ENCODE measurements at regions not wholly inside any gene's neighbourhood (a gene's known extent, or its start where the extent isn't known, plus 50 kb on each side); places are given as distances from the start of the nearest gene placed in this dataset.

DNA sequence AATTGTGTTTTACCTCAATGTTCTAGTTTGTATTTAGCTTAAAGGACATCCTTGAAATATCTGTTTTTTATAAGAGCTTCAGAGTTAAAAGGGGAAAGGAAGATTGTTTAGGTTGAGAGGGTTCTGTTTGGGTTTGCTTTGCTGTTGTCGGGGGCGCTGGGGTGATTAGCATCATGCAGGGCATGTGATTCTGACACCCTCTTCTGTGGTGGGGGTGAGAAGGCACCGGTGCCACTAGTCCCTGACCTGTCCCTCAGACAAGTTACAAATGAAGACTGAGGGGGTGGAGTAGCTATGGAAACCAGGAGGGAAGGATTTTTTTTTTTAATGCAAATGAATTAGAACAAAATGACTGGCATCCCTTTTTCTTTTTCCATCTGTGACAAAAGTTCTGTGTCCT, 291.3 kb downstream of the RPAP3 start:
- Histone ChIP-seq H3K9me2 (replicated peaks; ENCODE audit: insufficient read depth) (no peaks in the 10 kb centered on the region), H3K4me2 (no peak overlapping the region), H3K27me3 (no peaks in the 10 kb centered on the region), H2AFZ (no peak overlapping the region), H3K27ac (peak overlapping the region; percentile 77), H3K36me3 (replicated peaks; ENCODE audit: insufficient read depth, low read depth) (no peaks in the 10 kb centered on the region), H3K4me3 (no peak overlapping the region), H3K79me2 (no peaks in the 10 kb centered on the region), H3K9me3 (ENCODE audit: low read depth) (no peaks in the 10 kb centered on the region), H3K4me1 (ENCODE audit: insufficient read depth) (peaks cover 14% of the 10 kb centered on the region), H4K20me1 (ENCODE audit: insufficient read depth, poor library complexity, severe bottlenecking) (no peaks in the 10 kb centered on the region)
- TF ChIP-seq EZH2 (IDR thresholded peaks at IDR 0.05; ENCODE audit: borderline replicate concordance) (no peak), EZH2phosphoT487 (IDR thresholded peaks at IDR 0.05; ENCODE audit: low read depth, severe bottlenecking, unreplicated experiment) (no peak)
- TF ChIP-seq, protein P1, sequence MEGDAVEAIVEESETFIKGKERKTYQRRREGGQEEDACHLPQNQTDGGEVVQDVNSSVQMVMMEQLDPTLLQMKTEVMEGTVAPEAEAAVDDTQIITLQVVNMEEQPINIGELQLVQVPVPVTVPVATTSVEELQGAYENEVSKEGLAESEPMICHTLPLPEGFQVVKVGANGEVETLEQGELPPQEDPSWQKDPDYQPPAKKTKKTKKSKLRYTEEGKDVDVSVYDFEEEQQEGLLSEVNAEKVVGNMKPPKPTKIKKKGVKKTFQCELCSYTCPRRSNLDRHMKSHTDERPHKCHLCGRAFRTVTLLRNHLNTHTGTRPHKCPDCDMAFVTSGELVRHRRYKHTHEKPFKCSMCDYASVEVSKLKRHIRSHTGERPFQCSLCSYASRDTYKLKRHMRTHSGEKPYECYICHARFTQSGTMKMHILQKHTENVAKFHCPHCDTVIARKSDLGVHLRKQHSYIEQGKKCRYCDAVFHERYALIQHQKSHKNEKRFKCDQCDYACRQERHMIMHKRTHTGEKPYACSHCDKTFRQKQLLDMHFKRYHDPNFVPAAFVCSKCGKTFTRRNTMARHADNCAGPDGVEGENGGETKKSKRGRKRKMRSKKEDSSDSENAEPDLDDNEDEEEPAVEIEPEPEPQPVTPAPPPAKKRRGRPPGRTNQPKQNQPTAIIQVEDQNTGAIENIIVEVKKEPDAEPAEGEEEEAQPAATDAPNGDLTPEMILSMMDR (IDR thresholded peaks at IDR 0.05; ENCODE audit: poor library complexity) = no peak
- DNase-seq (ENCODE audit: low spot score) = no peak
- 74% methylated on average over 3 of the region's 3 CpGs for WGBS (ENCODE audit: low lambda C conversion rate, missing lambda C conversion rate)

DNA sequence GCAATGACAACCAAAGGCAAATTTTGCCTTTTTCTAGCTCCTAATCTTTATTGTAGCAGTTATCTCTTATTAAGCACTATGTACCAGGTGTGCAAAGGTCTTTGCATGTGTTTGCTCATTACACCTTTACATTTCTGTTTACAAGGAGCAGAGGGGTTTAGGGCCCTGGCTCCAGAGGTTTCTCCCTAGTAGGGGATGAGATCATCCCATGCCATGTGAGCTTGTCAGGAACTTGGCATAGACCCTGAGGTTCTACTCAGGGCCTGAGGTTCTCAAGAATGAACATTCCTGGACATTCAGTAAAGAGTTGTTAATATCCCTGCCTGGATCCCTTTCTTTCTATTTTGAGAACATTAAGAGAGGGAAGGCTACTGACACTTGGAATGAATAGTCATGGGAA, 292.0 kb downstream of the RPAP3 start:
- Histone ChIP-seq H3K79me2 (no peaks in the 10 kb centered on the region), H3K4me2 (peak overlapping the region; percentile 29), H3K4me1 (ENCODE audit: insufficient read depth) (peaks cover 14% of the 10 kb centered on the region), H3K27ac (peak overlapping the region; percentile 77), H3K27me3 (no peaks in the 10 kb centered on the region), H3K9me2 (replicated peaks; ENCODE audit: insufficient read depth) (no peaks in the 10 kb centered on the region), H4K20me1 (ENCODE audit: insufficient read depth, poor library complexity, severe bottlenecking) (no peaks in the 10 kb centered on the region), H3K4me3 (no peak overlapping the region), H3K36me3 (replicated peaks; ENCODE audit: insufficient read depth, low read depth) (no peaks in the 10 kb centered on the region), H2AFZ (no peak overlapping the region), H3K9me3 (ENCODE audit: low read depth) (no peaks in the 10 kb centered on the region)
- TF ChIP-seq EZH2 (IDR thresholded peaks at IDR 0.05; ENCODE audit: borderline replicate concordance) = no peak
- no peak for TF ChIP-seq EZH2phosphoT487 (IDR thresholded peaks at IDR 0.05; ENCODE audit: low read depth, severe bottlenecking, unreplicated experiment)
- TF ChIP-seq, protein P1 (IDR thresholded peaks at IDR 0.05; ENCODE audit: poor library complexity) = no peak
- DNase-seq (ENCODE audit: low spot score) = peak; percentile 66

DNA sequence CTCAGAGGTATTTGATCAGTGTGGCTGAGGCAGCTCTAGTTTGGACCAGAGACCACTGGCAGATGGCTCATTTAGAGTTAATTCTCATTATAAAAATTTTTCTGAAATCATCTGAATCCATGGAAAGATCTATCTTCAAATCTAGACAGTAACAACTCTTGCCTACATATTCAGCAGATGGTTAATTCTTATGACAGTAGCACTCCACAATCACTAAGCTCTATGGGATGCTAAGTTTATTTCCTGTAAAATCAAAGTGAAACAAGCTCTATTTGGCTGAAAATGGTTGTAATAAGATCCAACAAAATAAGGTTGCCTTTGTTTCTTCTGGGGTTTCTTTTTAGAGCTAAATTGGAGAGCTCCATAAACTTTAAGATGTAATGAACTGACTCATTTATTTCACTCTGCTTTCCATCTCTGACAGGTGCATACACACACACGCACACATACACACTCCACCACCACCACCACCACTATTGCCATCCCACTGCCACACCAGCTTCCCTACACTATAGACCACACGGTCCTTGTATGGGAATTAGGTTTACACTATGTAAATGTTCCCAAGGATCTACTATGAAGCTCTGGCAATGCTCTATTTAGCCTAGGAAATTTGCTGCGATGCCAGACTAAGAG, 293.1 kb downstream of the RPAP3 start:
- DNase-seq (ENCODE audit: low spot score) = no peak
- no peaks in the 10 kb centered on the region for H4K20me1 ChIP-seq (ENCODE audit: insufficient read depth, poor library complexity, severe bottlenecking)
- peak overlapping the region; percentile 61 for H3K27ac ChIP-seq
- no peaks in the 10 kb centered on the region for H3K9me3 ChIP-seq (ENCODE audit: low read depth)
- H3K4me3 ChIP-seq = no peak overlapping the region
- H3K9me2 ChIP-seq (replicated peaks; ENCODE audit: insufficient read depth) = no peaks in the 10 kb centered on the region
- WGBS (ENCODE audit: low lambda C conversion rate, missing lambda C conversion rate) = 69% methylated on average over 3 of the region's 3 CpGs
- TF ChIP-seq, protein P1 (IDR thresholded peaks at IDR 0.05; ENCODE audit: poor library complexity) = no peak
- TF ChIP-seq EZH2 (IDR thresholded peaks at IDR 0.05; ENCODE audit: borderline replicate concordance) (no peak), EZH2phosphoT487 (IDR thresholded peaks at IDR 0.05; ENCODE audit: low read depth, severe bottlenecking, unreplicated experiment) (no peak)
- no peak overlapping the region for H2AFZ ChIP-seq
- no peaks in the 10 kb centered on the region for H3K36me3 ChIP-seq (replicated peaks; ENCODE audit: insufficient read depth, low read depth)
- H3K4me1 ChIP-seq (ENCODE audit: insufficient read depth) = peaks cover 14% of the 10 kb centered on the region
- H3K4me2 ChIP-seq = no peak overlapping the region
- H3K79me2 ChIP-seq = no peaks in the 10 kb centered on the region
- H3K27me3 ChIP-seq = no peaks in the 10 kb centered on the region

DNA sequence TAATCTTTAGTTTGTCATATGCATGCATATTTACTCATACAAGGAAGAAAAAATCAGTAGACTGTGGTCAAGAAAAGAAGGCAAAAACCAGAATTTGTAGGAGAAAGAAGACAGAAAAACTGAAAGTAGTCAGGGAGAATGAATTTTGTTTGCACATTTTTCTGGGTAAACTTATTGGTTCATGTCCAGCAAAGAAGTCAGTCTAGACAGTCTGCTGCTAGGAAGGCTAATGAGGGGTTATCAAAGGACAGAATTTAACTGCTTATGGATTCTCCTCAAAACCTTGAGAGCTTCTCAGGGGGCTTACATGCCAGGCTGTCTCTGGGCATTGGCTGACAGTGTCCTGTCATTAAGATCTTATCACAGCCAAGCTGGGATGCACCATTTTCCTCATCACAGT, 293.9 kb downstream of the RPAP3 start:
- Histone ChIP-seq H2AFZ (no peak overlapping the region), H3K27ac (no peak overlapping the region), H3K27me3 (no peaks in the 10 kb centered on the region), H3K9me2 (replicated peaks; ENCODE audit: insufficient read depth) (no peaks in the 10 kb centered on the region), H3K36me3 (replicated peaks; ENCODE audit: insufficient read depth, low read depth) (no peaks in the 10 kb centered on the region), H4K20me1 (ENCODE audit: insufficient read depth, poor library complexity, severe bottlenecking) (no peaks in the 10 kb centered on the region), H3K9me3 (ENCODE audit: low read depth) (no peaks in the 10 kb centered on the region), H3K4me3 (no peak overlapping the region), H3K4me2 (no peak overlapping the region), H3K79me2 (no peaks in the 10 kb centered on the region), H3K4me1 (ENCODE audit: insufficient read depth) (peaks cover 14% of the 10 kb centered on the region)
- no peak for DNase-seq (ENCODE audit: low spot score)
- no peak for TF ChIP-seq EZH2 (IDR thresholded peaks at IDR 0.05; ENCODE audit: borderline replicate concordance)
- TF ChIP-seq, protein P1 (IDR thresholded peaks at IDR 0.05; ENCODE audit: poor library complexity) = no peak
- TF ChIP-seq EZH2phosphoT487 (IDR thresholded peaks at IDR 0.05; ENCODE audit: low read depth, severe bottlenecking, unreplicated experiment) = no peak
